Fibroblast of mammary gland (primary cell): ENCODE measurements at regions not wholly inside any gene's neighbourhood (a gene's known extent, or its start where the extent isn't known, plus 50 kb on each side); places are given as distances from the start of the nearest gene placed in this dataset.
A peak's percentile ranks its signal among the peaks of the same experiment; 100 is the strongest.
"Not testable (repeated sequence)": the region's sequence is repeated elsewhere in the genome, so short reads cannot be mapped to it uniquely, and the experiment has no call there.

Experiments used
- DNase-seq: peaks from one replicate; pipeline ENCODE4 v3.0.0-alpha.2; 2010; ENCODE audit warnings: low read depth
- H3K4me3 ChIP-seq: 2 replicates; pipeline ENCODE4 v1.5.1; 2011; ENCODE audit warnings: low read depth, mild to moderate bottlenecking, low read length, moderate library complexity; ENCODE audit not compliant: control insufficient read depth
- TF ChIP-seq, protein P1 (sequence below): conservative IDR thresholded peaks from 2 replicates; pipeline ENCODE4 v1.5.1; 2011; ENCODE audit warnings: low read depth, low read length, inconsistent platforms; ENCODE audit not compliant: control insufficient read depth, insufficient read depth

DNA sequence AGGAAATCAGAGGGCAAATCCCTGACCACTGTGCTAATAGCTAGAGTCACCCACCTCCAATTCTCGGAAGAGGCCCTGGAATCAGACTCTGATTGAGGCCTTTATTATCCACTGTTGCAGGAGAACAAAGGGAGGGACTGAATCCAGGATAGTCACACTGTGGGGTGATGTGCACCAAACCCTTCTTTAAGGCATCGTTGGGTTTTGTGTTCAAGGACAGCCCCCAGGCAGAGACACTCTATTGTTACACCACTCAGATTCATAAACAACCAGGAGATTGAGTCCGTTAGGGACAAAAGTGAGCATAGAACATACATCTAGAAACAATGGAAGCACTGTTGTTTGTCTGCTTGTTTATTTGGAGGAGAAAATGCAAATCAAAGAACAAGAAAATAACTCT lies 124.6 kb upstream of the TBCA start:
- TF ChIP-seq, protein P1, sequence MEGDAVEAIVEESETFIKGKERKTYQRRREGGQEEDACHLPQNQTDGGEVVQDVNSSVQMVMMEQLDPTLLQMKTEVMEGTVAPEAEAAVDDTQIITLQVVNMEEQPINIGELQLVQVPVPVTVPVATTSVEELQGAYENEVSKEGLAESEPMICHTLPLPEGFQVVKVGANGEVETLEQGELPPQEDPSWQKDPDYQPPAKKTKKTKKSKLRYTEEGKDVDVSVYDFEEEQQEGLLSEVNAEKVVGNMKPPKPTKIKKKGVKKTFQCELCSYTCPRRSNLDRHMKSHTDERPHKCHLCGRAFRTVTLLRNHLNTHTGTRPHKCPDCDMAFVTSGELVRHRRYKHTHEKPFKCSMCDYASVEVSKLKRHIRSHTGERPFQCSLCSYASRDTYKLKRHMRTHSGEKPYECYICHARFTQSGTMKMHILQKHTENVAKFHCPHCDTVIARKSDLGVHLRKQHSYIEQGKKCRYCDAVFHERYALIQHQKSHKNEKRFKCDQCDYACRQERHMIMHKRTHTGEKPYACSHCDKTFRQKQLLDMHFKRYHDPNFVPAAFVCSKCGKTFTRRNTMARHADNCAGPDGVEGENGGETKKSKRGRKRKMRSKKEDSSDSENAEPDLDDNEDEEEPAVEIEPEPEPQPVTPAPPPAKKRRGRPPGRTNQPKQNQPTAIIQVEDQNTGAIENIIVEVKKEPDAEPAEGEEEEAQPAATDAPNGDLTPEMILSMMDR = no peak
- H3K4me3 ChIP-seq = no peak overlapping the region
- DNase-seq = no peak

- TF ChIP-seq, protein P1 = no peak
- no peak for DNase-seq
Measured at GRCh38 chr5:77898385-77898784, 122.2 kb upstream of the TBCA start.

DNA sequence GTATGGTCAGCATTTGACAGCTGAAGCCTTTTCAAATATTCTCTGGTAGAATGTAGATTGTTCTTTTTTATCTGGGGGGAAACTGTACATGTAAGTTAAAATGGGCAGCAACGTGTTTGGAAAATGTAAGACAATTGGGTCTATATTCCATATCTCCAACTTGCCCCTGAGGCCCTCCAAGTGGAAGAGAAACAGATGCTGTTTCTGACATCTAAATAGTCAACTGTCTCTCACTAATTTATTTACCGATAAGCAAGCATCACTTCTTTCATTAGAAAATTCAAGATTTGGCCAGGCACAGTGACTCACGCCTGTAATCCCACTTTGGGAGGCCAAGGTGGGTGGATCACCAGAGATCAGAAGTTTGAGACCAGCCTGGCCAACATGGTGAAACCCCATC lies 120.2 kb upstream of the TBCA start:
- no peak overlapping the region for H3K4me3 ChIP-seq
- no peak for DNase-seq
- TF ChIP-seq, protein P1 = no peak

More at GRCh38 chr5:77898385-77898784, 122.2 kb upstream of the TBCA start:
- H3K4me3 ChIP-seq = no peak overlapping the region

DNA sequence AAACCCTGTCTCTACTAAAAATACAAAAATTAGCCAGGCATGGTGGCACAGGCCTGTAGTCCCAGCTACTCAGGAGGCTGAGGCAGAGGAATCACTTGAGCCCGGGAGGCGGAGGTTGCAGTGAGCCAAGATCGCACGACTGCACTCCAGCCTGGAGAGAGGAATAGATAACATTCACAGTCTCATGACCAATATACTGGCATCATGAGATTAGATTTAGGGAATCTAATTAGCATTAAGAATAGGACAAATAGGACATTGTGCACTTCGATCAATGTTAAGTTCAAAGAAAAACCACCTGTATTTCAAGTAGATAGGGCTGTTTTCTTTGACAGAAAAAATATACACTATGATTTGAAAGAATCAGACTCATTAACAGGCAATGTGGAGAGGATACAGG lies 118.0 kb upstream of the TBCA start:
- H3K4me3 ChIP-seq, DNase-seq: not testable (repeated sequence)

GRCh38 chr5:77893225-77893860 lies 117.2 kb upstream of the TBCA start:
- TF ChIP-seq, protein P1 = no peak
- peak; percentile 99 for DNase-seq

DNA sequence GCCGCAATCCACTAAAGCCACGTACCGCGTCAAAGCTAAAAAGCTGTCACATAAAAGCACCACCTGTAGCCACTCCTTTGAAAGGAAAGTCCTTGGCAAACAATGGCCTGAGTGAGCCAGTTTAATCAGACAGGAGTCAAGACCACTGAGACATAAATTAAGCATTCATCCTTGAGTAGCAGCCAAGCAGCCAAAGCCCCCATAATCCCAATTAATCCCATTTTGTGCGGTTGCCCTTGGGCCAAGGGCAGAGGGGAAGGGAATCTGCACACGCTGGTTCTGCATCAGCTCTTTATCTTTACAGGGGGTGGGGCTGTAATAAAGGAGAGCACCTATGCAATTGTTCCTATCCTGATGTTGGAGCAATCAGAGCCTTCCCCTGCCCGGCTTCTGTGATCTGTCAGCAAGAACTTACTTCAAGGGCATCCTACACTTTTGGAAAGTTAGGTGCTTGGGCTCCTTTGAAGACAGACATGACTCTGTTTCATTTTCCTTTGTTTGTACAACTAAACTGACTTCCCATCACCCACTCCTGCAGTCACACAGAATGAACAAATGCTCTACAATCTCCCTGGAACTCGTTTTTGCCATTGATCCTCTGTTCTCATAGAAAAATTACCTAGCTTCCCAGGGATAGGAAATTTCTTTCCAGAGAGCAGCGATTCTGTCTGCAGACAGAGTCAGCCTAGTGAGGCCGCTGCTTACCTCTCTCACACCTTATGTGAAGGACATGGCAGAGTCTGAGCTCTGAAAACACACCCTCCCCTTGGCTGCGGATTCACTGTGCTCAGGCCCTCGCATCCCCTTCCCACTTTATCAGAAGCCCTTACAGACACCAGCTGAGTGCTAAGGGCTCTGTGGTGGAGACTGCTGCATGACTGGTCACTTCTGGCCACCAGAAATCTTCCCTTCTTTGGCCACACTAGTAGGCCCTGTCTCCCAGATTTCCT lies 116.2 kb upstream of the TBCA start:
- no peak overlapping the region for H3K4me3 ChIP-seq
- DNase-seq = no peak
- TF ChIP-seq, protein P1 = no peak

More at GRCh38 chr5:77893225-77893860, 117.2 kb upstream of the TBCA start:
- H3K4me3 ChIP-seq = no peak overlapping the region

DNA sequence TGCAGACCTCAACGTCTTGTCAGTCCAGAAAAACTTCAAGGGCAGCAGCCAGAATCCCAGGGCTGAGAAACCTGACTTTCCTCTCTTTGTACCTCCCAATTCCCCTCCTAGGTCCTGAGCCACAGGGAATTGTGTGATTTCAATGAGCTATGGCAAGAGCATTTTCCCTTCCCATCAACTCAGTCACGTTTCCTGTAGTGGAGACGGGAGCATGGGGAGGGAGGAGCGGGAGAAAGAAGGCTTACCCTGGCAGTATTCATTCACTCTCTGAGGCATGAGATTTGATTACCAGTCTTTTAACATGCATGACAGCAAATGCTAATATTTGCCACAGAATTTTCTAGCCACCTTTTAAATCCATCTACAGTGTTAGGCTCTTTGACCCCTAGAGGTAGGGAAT lies 109.4 kb upstream of the TBCA start:
- TF ChIP-seq, protein P1 = no peak
- no peak for DNase-seq
- no peak overlapping the region for H3K4me3 ChIP-seq
